Body of pancreas (tissue), 4 donors: ENCODE measurements at regions not wholly inside any gene's neighbourhood (a gene's known extent, or its start where the extent isn't known, plus 50 kb on each side); places are given as distances from the start of the nearest gene placed in this dataset.

Source experiments
- CTCF ChIP-seq, 7 experiments: fragments of 450-650 bp in 4 of 7; fragments of 200-600 bp in 3 of 7; sonication (generic) in 3 of 7; IDR thresholded peaks; one replicate each; pipeline ENCODE4 v1.5.1; 2016 to 2019; ENCODE audit warnings: antibody characterized with exemption in 7 of 7
- POLR2A ChIP-seq, 3 donors: fragments of 450-650 bp; IDR thresholded peaks; one replicate each; pipeline ENCODE4 v1.6.1; 2016; ENCODE audit warnings: antibody characterized with exemption in 3 of 3, mild to moderate bottlenecking in 2 of 3

DNA sequence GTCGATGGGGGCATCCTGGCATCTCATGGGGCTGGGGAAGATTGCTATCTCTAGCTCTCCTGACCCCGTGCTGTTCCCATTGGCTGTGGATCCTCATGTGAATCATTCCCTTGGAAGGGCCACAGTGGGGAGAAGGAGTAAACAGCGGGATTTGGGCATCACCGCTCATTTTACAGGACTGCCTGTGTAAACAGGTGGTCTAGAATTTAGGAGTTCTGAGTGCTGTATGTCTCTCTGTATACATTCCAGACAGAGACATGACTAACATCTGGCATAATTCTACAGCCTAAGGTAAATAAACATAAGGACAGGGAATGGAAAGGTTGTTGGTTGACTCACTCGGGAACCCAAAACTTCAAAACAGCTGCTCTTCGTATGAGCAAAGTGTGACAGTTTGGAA, 92.7 kb downstream of the COPS8 start:
- TF ChIP-seq CTCF (IDR thresholded peaks at IDR 0.05) (no peak), POLR2A (IDR thresholded peaks at IDR 0.05) (no peak)
